GM18858 (cell line): ENCODE measurements at regions not wholly inside any gene's neighbourhood (a gene's known extent, or its start where the extent isn't known, plus 50 kb on each side); places are given as distances from the start of the nearest gene placed in this dataset.
A peak's percentile ranks its signal among the peaks of the same experiment; 100 is the strongest.
"Not testable (repeated sequence)": the region's sequence is repeated elsewhere in the genome, so short reads cannot be mapped to it uniquely, and the experiment has no call there.

Experiments used
- ATAC-seq: cut with Tn5 transposase; IDR thresholded peaks from one replicate; pipeline ENCODE4 v1.9.1; 2021; ENCODE audit not compliant: unreplicated experiment

DNA sequence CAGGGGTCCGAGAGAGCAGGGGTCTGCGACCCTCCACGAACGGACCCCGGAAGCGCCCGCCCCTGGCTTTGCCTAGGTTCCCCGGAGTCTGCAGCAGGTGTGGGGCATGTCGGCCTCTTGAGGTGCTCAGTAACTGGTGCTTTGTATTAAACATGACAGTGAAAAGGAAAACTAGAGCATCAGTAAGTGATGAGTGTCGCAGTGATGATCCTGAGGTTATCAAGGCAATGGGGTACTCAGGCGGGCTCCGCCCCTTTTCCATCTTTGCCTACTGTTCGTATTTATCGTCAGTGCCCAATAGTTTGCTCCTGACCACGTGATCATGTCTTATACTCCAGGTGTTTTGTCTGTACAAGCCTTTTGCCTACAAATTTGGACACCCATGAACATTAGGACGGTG, 262.4 kb downstream of the ZNF37A start:
- ATAC-seq = peak; percentile 22

- ATAC-seq = not testable (repeated sequence)
Measured at GRCh38 chr10:38362514-38362913, 268.4 kb downstream of the ZNF37A start.

DNA sequence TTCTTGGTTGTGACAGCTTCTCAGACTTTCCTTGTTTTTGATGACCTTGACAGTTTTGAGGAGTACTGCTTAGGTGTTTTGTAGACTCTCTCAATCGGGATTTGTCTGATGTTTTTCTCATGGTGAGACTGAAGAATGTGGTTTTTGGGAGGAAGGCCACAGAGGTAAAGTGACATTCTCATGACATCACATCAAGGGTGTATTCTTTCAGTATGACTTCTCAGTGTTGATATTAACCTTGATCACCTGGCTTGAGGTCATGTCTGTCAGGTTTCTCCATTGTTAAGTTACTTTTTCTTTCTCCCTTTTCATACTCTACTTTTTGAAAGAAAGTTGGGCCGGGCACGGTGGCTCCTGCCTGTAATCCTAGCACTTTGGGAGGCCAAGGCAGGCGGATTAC, 269.9 kb downstream of the ZNF37A start:
- ATAC-seq = not testable (repeated sequence)

GRCh38 chr10:38365917-38366316, 271.8 kb downstream of the ZNF37A start:
- peak; percentile 70 for ATAC-seq

GRCh38 chr10:38383800-38384199, 289.7 kb downstream of the ZNF37A start:
- ATAC-seq = not testable (repeated sequence)

DNA sequence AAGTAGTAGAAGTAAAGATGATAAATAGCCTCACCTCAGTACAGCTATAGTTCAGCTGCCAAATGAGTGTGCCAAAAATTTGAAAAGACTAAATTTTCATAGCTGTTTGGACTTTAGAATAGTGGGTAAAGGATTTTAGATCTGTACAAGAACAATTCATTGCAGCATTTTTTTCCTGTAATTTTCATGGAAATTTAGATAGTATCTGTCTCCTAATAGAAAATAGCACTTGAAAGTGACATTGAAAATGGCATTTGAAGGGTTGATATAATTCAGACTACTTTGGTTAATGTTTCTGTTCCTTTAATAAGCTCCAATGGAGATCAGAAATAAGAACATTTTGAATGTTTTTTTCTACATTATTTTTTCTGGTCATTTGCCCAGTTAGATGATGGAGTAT, 292.7 kb downstream of the ZNF37A start:
- not testable (repeated sequence) for ATAC-seq

DNA sequence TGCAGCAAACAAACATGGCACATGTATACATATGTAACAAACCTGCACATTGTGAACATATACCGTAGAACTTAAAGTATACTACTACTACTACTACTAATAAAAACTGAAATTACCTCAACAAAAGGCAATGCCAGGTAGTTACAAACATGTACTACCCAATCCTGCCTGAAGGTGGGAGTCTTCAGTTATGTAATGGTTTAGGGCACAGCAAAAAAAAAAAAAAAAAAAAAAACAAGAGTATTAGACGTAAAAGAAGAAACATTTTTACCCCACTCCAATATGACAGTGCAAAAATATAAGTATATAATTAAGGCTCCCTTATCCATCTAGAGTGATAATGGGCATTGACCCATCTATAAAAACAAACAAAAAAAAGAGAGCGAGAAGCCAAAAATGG, 296.6 kb downstream of the ZNF37A start:
- ATAC-seq = not testable (repeated sequence)

DNA sequence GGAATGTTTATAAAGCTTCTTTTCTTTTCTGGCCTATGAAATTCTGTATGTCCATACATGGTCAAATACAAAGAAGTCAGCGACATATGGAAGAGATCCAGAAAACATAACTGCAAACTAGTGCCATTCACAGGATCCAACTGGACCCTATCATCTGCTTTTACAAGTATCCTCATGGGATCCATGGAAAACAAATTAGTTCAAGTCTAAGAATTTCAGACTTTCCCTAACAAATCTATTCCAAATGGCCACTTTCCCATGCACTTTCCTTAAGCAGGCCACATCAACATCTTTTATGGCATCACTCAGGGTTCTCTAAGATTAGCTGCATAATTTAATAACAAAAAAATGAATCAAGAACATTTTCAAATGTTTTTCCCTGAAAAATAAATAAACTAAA, 301.3 kb downstream of the ZNF37A start:
- not testable (repeated sequence) for ATAC-seq

- peak; percentile 47 for ATAC-seq
Measured at GRCh38 chr10:38396178-38396954, 302.2 kb downstream of the ZNF37A start.

DNA sequence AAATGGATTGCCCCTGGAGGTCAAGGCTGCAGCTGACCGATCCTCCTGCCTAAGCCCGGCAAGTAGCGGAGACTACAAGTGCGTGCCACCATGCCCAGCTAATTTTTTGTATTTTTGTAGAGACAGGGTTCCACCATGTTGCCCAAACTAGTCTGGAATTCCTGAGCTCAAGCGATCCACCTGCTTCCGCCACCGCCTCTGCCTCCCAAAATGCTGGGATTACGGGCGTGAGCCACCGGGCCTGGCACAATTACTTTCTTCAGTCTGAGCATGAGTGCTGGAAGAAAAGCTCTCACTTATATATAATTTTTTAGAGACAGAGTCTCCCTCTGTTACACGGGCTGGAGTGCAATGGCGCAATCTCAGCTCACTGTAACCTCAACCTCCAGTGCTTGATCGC, 307.4 kb downstream of the ZNF37A start:
- ATAC-seq = not testable (repeated sequence)

DNA sequence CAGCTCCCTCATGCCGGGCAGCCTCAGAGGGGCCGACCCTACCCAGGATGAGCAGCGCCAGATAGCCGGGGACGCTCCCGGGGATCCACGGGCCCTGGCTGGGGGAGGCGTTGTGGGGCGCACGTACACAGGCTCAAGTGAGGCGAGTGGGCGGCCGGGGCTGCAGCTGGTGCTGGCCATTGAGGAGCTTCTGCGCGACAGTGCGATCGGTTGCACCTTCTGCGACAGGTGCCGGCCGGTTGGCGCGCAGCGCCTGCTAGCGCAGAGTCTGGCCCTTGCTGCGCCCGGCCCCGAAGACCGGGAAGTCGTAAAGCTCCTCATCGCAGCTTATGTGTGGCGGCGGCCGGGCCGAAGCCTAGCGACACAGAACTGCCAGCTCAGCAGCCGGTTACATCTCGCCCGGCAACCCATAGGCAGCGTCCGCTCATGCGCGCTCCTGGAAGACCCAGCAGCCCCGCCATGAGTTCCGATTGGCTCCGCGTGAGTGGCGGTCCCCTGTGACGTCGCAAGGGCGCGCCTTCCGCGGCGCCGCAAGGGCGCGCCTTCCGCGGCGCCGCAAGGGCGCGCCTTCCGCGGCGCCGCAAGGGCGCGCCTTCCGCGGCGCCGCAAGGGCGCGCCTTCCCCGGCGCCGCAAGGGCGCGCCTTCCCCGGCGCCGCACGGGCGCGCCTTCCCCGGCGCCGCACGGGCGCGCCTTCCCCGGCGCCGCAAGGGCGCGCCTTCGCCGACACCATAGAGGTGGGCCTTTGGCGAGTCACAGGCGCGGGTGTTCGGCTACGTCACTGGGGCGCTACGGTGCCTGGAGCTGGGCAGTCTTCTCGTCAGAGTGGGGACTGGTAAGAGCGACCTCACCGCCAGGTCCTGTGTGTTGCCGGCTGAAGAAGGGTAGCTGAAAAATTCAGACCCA, 308.6 kb downstream of the ZNF37A start:
- ATAC-seq = peak; percentile 97

GRCh38 chr10:38403347-38404117, 309.4 kb downstream of the ZNF37A start:
- not testable (repeated sequence) for ATAC-seq

GRCh38 chr10:38423634-38424033, 329.5 kb downstream of the ZNF37A start:
- ATAC-seq = not testable (repeated sequence)

DNA sequence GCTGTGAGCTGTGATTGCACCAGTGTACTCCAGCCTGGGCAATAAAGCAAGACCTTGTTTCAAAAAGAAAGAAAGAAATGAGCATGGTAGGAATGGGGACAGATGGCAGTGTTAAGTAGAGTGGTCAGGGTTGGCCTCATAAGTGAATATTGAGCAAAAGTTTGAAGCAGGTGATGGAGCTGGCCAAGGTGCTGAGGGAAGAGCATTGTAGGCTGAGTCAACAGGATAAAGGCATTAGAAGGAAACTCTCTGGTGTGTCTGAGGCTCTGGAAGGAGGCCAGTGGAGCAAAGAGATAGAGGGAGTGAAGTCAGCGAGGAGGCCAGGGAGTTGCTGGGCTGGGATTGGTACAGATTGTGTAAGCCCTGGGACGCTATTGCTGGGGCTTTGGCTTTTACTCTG, 336.1 kb downstream of the ZNF37A start:
- ATAC-seq = not testable (repeated sequence)

- not testable (repeated sequence) for ATAC-seq
Measured at GRCh38 chr10:38437359-38437758, 343.2 kb downstream of the ZNF37A start.

DNA sequence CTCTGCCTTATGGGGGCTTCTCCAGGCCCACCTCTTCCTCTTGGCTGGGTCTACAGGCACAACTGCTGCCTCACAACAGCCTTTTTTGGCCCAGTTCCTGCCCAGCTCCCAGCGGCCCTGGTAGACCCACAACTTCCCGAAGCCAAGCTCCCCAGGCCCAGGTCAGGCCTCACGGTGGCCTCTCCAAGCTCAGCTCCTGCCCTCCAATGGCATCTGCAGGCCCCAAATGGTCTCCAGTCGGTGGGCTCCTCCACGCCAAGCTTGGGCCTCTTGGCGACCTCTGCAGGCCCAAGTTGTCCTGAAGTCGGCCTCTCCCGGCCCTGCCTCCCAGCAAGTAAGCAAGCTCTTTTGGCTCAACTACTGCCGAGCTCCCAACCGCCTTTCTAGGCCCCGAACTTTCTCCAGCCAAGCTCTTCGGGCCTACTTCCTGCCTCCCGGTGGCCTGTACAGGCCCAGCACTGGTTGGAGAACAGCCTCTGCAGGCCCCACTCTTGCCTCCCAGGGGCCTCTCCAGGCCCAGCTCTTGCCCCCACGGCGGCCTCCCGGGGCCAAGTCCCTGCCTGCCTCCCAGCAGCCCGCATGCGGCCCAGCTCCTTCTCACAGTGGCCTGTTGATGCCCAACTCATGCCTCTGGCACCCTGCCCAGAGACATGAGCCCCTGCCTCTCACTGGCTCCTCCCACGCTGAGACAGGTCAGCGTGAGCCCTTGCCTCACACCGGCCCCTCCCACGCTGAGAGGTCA, 354.6 kb downstream of the ZNF37A start:
- ATAC-seq = not testable (repeated sequence)

DNA sequence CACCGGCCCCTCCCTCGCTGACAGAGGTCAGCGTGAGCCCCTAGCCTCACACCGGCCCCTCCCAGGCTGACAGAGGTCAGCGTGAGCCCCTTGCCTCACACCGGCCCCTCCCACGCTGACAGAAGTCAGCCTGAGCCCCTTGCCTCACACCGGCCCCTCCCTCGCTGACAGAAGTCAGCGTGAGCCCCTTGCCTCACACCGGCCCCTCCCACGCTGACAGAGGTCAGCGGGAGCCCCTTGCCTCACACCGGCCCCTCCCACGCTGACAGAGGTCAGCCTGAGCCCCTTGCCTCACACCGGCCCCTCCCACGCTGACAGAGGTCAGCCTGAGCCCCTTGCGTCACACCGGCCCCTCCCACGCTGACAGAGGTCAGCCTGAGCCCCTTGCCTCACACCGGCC, 355.5 kb downstream of the ZNF37A start:
- not testable (repeated sequence) for ATAC-seq

DNA sequence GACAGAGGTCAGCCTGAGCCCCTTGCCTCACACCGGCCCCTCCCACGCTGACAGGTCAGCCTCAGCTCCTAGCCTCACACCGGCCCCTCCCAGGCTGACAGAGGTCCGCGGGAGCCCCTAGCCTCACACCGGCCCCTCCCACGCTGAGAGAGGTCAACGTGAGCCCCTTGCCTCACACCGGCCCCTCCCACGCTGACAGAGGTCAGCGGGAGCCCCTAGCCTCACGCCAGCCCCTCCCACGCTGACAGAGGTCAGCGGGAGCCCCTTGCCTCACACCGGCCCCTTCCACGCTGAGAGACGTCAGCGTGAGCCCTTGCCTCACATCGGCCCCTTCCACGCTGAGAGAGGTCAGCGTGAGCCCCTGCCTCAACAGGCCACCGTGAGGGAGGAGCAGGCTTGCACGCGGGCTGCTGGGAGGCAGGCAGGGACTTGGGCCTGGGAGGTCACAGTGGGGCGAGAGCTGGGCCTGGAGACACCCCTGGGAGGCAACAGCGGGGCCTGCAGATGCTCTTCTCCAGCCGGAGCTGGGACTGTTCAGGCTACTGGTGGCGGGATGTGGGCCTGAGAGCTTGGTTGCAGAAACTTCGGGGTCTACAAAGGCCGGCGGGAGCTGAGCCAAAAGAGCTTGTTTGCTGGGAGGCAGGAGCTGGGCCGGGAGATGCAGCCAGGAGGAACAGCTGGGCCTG, 356.4 kb downstream of the ZNF37A start:
- not testable (repeated sequence) for ATAC-seq

DNA sequence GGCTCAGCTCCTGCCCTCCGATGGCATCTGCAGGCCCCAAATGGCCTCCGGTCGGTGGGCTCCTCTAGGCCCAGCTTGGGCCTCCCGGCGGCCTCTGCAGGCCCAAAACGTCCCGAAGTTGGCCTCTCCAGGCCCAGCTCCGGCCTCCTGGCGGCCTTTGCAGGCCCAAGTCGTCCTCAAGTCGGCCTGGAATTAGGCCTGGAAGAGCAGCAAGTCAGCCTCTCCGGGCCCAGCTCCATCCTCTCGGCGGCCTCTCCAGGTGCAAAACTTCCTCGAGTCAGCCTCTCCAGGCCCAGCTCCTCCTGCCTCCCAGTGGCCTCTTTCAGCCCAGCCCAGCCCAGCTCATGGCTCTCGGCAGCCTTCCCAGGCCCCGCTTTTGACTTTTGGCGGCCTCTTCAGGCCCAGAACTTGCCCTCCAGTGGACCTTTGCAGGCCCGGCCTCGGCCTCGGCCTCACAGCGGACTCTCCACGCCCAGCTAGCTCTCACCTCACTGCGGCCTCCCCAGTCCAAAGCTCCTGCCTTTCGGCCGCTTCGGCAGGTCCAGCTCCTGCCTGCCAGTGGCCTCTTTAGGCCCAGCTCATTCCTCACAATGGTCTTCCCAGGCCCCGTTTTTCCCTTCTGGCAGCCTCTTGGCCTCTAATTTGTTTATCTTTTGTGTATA, 357.3 kb downstream of the ZNF37A start:
- not testable (repeated sequence) for ATAC-seq
